Omental fat pad (tissue), 3 donors: ENCODE measurements at regions not wholly inside any gene's neighbourhood (a gene's known extent, or its start where the extent isn't known, plus 50 kb on each side); places are given as distances from the start of the nearest gene placed in this dataset.

Source experiments
- ATAC-seq: fragments of 150-250 bp; one replicate; pipeline ENCODE4 v1.9.1; 2016; ENCODE audit warnings: mild to moderate bottlenecking, moderate library complexity; ENCODE audit not compliant: low FRiP score
- DNase-seq: peaks from one replicate; pipeline ENCODE4 v3.0.0-alpha.2; 2019; ENCODE audit warnings: low spot score
- CTCF ChIP-seq, 3 donors: fragments of 450-650 bp; IDR thresholded peaks; one replicate each; pipeline ENCODE4 v1.5.1; 2016 to 2017; ENCODE audit warnings: antibody characterized with exemption in 3 of 3, mild to moderate bottlenecking in 3 of 3, moderate library complexity in 2 of 3

- no peak for TF ChIP-seq CTCF (IDR thresholded peaks at IDR 0.05)
- DNase-seq (no peak), ATAC-seq (no peak)
Observed at GRCh38 chr6:167501831-167502385, 177.0 kb downstream of the TTLL2 start.

GRCh38 chr6:167502471-167502870, 177.6 kb downstream of the TTLL2 start:
- no peak for TF ChIP-seq CTCF (IDR thresholded peaks at IDR 0.05)
- DNase-seq = no peak
- ATAC-seq = no peak

GRCh38 chr6:167504385-167504961, 179.6 kb downstream of the TTLL2 start:
- ATAC-seq (no peak), DNase-seq (no peak)
- TF ChIP-seq CTCF (IDR thresholded peaks at IDR 0.05) = no peak

GRCh38 chr6:167505199-167505598, 180.3 kb downstream of the TTLL2 start:
- DNase-seq (no peak), ATAC-seq (no peak)
- TF ChIP-seq CTCF (IDR thresholded peaks at IDR 0.05) = no peak

GRCh38 chr6:167505782-167506181, 180.9 kb downstream of the TTLL2 start:
- DNase-seq = no peak
- ATAC-seq = no peak
- no peak for TF ChIP-seq CTCF (IDR thresholded peaks at IDR 0.05)

- no peak for TF ChIP-seq CTCF (IDR thresholded peaks at IDR 0.05)
- no peak for ATAC-seq
- no peak for DNase-seq
Observed at GRCh38 chr6:167506443-167507301, 181.8 kb downstream of the TTLL2 start.
